Posterior vena cava (tissue), 2 donors: ENCODE measurements at regions not wholly inside any gene's neighbourhood (a gene's known extent, or its start where the extent isn't known, plus 50 kb on each side); places are given as distances from the start of the nearest gene placed in this dataset.
"Not testable (repeated sequence)": the region's sequence is repeated elsewhere in the genome, so short reads cannot be mapped to it uniquely, and the experiment has no call there.

Experiments used
- DNase-seq: peaks from one replicate; pipeline ENCODE4 v3.0.0-alpha.2; 2020; ENCODE audit warnings: low spot score
- intact Hi-C, 2 donors: fragments of 100-400 bp; cut with DNase I; formaldehyde crosslinking; loops; one replicate each; pipeline versions ENCODE4 v1.14.1 to v1.14.2; 2022 to 2023
- donor health status: DM: yes; HTN: yes; CAD: no.
- donor health status: DM: yes; HTN: yes; CAD: no.

- intact Hi-C loops: no loop called here
- DNase-seq: no peak
Measured at GRCh38 chr20:30505566-30505965, 751.9 kb upstream of the DEFB115 start.

- DNase-seq: no peak
- intact Hi-C loops: no loop called here
Measured at GRCh38 chr20:30506100-30506499, 751.4 kb upstream of the DEFB115 start.

- intact Hi-C loops, DNase-seq: not testable (repeated sequence)
Measured at GRCh38 chr20:30508382-30508781, 749.1 kb upstream of the DEFB115 start.

GRCh38 chr20:30511322-30512030, 746.0 kb upstream of the DEFB115 start:
- intact Hi-C loops: no loop called here
- DNase-seq: no peak

- intact Hi-C loops: no loop called here
- no peak for DNase-seq
Measured at GRCh38 chr20:30513050-30513628, 744.3 kb upstream of the DEFB115 start.

GRCh38 chr20:30515915-30516314, 741.5 kb upstream of the DEFB115 start:
- DNase-seq, intact Hi-C loops: not testable (repeated sequence)

GRCh38 chr20:30518906-30519305, 738.6 kb upstream of the DEFB115 start:
- DNase-seq, intact Hi-C loops: not testable (repeated sequence)

- DNase-seq, intact Hi-C loops: not testable (repeated sequence)
Measured at GRCh38 chr20:30521686-30522415, 735.6 kb upstream of the DEFB115 start.

GRCh38 chr20:30524155-30524554, 733.3 kb upstream of the DEFB115 start:
- intact Hi-C loops, DNase-seq: not testable (repeated sequence)

GRCh38 chr20:30524761-30525160, 732.7 kb upstream of the DEFB115 start:
- intact Hi-C loops, DNase-seq: not testable (repeated sequence)

- DNase-seq, intact Hi-C loops: not testable (repeated sequence)
Measured at GRCh38 chr20:30533653-30534052, 723.8 kb upstream of the DEFB115 start.

GRCh38 chr20:30537459-30537858, 720.0 kb upstream of the DEFB115 start:
- DNase-seq, intact Hi-C loops: not testable (repeated sequence)

- DNase-seq, intact Hi-C loops: not testable (repeated sequence)
Measured at GRCh38 chr20:30540330-30541069, 717.0 kb upstream of the DEFB115 start.

GRCh38 chr20:30551236-30551635, 706.2 kb upstream of the DEFB115 start:
- DNase-seq: not testable (repeated sequence)

GRCh38 chr20:30556797-30557196, 700.7 kb upstream of the DEFB115 start:
- intact Hi-C loops, DNase-seq: not testable (repeated sequence)

More at GRCh38 chr20:30551236-30551635, 706.2 kb upstream of the DEFB115 start:
- intact Hi-C loops: not testable (repeated sequence)

GRCh38 chr20:30565086-30565485, 692.4 kb upstream of the DEFB115 start:
- intact Hi-C loops, DNase-seq: not testable (repeated sequence)

GRCh38 chr20:30569867-30570266, 687.6 kb upstream of the DEFB115 start:
- DNase-seq, intact Hi-C loops: not testable (repeated sequence)

- DNase-seq, intact Hi-C loops: not testable (repeated sequence)
Measured at GRCh38 chr20:30570622-30571021, 686.8 kb upstream of the DEFB115 start.

GRCh38 chr20:30574337-30574736, 683.1 kb upstream of the DEFB115 start:
- DNase-seq, intact Hi-C loops: not testable (repeated sequence)
